HG03460 (cell line): ENCODE measurements at regions not wholly inside any gene's neighbourhood (a gene's known extent, or its start where the extent isn't known, plus 50 kb on each side); places are given as distances from the start of the nearest gene placed in this dataset.
"Not testable (repeated sequence)": the region's sequence is repeated elsewhere in the genome, so short reads cannot be mapped to it uniquely, and the experiment has no call there.

Source experiments
- ATAC-seq: cut with Tn5 transposase; IDR thresholded peaks from one replicate; pipeline ENCODE4 v1.9.1; 2021; ENCODE audit not compliant: unreplicated experiment

- no peak for ATAC-seq
Observed at GRCh38 chr13:90003566-90003965, 1343.9 kb upstream of the MIR17HG start.

GRCh38 chr13:90008707-90009149, 1338.8 kb upstream of the MIR17HG start:
- ATAC-seq = no peak

- ATAC-seq = no peak
Observed at GRCh38 chr13:90014038-90014437, 1333.4 kb upstream of the MIR17HG start.

- no peak for ATAC-seq
Observed at GRCh38 chr13:90015565-90016507, 1331.7 kb upstream of the MIR17HG start.

GRCh38 chr13:90016688-90017087, 1330.8 kb upstream of the MIR17HG start:
- ATAC-seq = no peak

- ATAC-seq = no peak
Observed at GRCh38 chr13:90020536-90021070, 1326.9 kb upstream of the MIR17HG start.

GRCh38 chr13:90027409-90027808, 1320.1 kb upstream of the MIR17HG start:
- ATAC-seq = no peak

GRCh38 chr13:90032313-90032712, 1315.2 kb upstream of the MIR17HG start:
- no peak for ATAC-seq

- ATAC-seq = no peak
Observed at GRCh38 chr13:90032841-90033493, 1314.5 kb upstream of the MIR17HG start.

- ATAC-seq = no peak
Observed at GRCh38 chr13:90039516-90039915, 1308.0 kb upstream of the MIR17HG start.

- no peak for ATAC-seq
Observed at GRCh38 chr13:90047600-90047999, 1299.9 kb upstream of the MIR17HG start.

GRCh38 chr13:90049989-90050671, 1297.4 kb upstream of the MIR17HG start:
- no peak for ATAC-seq

GRCh38 chr13:90055121-90055520, 1292.4 kb upstream of the MIR17HG start:
- no peak for ATAC-seq

- ATAC-seq = no peak
Observed at GRCh38 chr13:90055760-90056159, 1291.7 kb upstream of the MIR17HG start.

GRCh38 chr13:90064226-90064625, 1283.3 kb upstream of the MIR17HG start:
- not testable (repeated sequence) for ATAC-seq

GRCh38 chr13:90068658-90069057, 1278.8 kb upstream of the MIR17HG start:
- ATAC-seq = no peak

- no peak for ATAC-seq
Observed at GRCh38 chr13:90070362-90070761, 1277.1 kb upstream of the MIR17HG start.

- no peak for ATAC-seq
Observed at GRCh38 chr13:90070837-90071525, 1276.5 kb upstream of the MIR17HG start.

- no peak for ATAC-seq
Observed at GRCh38 chr13:90084684-90085290, 1262.7 kb upstream of the MIR17HG start.

- no peak for ATAC-seq
Observed at GRCh38 chr13:90089051-90089450, 1258.4 kb upstream of the MIR17HG start.
